Naive thymus-derived CD8-positive, alpha-beta T cell (primary cell): ENCODE measurements at regions not wholly inside any gene's neighbourhood (a gene's known extent, or its start where the extent isn't known, plus 50 kb on each side); places are given as distances from the start of the nearest gene placed in this dataset.
"Not testable (repeated sequence)": the region's sequence is repeated elsewhere in the genome, so short reads cannot be mapped to it uniquely, and the experiment has no call there.

Experiments
- ATAC-seq, 2 donors: fragments of 150-1000 bp; cut with Tn5 transposase in 1 of 2; sonication (Bioruptor Pico), chemical (Tn5 transposase) in 1 of 2; 1 replicate in 1 of 2; 2 replicates in 1 of 2; pipeline ENCODE4 v1.10.0; 2021; ENCODE audit warnings: mild to moderate bottlenecking in 2 of 2, moderate library complexity in 2 of 2
- POLR2A ChIA-PET: fragments of 350-600 bp; sonication (Branson Sonifier 250); formaldehyde crosslinking; loops from one replicate; lab custom pipeline; 2021; ENCODE audit warnings: antibody characterized with exemption; lab: Charles Lee
- DNase-seq, 10 donors: peaks; one replicate each; pipeline versions ENCODE4 v3.0.0 to v3.0.0-alpha.2; 2020 to 2022
- H3K27ac Mint-ChIP-seq, 10 donors: one replicate each; pipeline ENCODE4 v1.8.0; 2020 to 2022; ENCODE audit warnings: mild to moderate bottlenecking in 10 of 10, mixed read lengths in 10 of 10, moderate library complexity in 4 of 10, inconsistent platforms in 1 of 10
- H3K27me3 Mint-ChIP-seq, 5 donors: one replicate each; pipeline ENCODE4 v1.8.0; 2021 to 2022; ENCODE audit warnings: mixed read lengths in 5 of 5
- H3K36me3 Mint-ChIP-seq, 3 donors: one replicate each; pipeline ENCODE4 v1.8.0; 2020 to 2022; ENCODE audit warnings: mixed read lengths in 3 of 3, mild to moderate bottlenecking in 2 of 3, inconsistent platforms in 1 of 3
- H3K4me1 Mint-ChIP-seq, 4 donors: one replicate each; pipeline ENCODE4 v1.8.0; 2021 to 2022; ENCODE audit warnings: mixed read lengths in 4 of 4
- H3K4me3 Mint-ChIP-seq, 10 donors: one replicate each; pipeline ENCODE4 v1.8.0; 2020 to 2022; ENCODE audit warnings: mild to moderate bottlenecking in 10 of 10, mixed read lengths in 10 of 10, moderate library complexity in 6 of 10, inconsistent platforms in 1 of 10
- H3K9me3 Mint-ChIP-seq, 9 donors: one replicate each; pipeline ENCODE4 v1.8.0; 2020 to 2022; ENCODE audit warnings: mixed read lengths in 9 of 9, mild to moderate bottlenecking in 3 of 9, inconsistent platforms in 1 of 9, moderate library complexity in 1 of 9

GRCh38 chr20:30579069-30579468 lies 678.4 kb upstream of the DEFB115 start:
- H3K27me3 Mint-ChIP-seq, POLR2A ChIA-PET, H3K36me3 Mint-ChIP-seq, H3K4me3 Mint-ChIP-seq, ATAC-seq, H3K4me1 Mint-ChIP-seq, DNase-seq, H3K27ac Mint-ChIP-seq: not testable (repeated sequence)
- peaks cover 0 to 11% (median 4%) of the 10 kb centered on the region in 9 donors for H3K9me3 Mint-ChIP-seq

- peaks cover 0 to 11% (median 4%) of the 10 kb centered on the region in 9 donors for H3K9me3 Mint-ChIP-seq
- H3K36me3 Mint-ChIP-seq, DNase-seq, ATAC-seq, POLR2A ChIA-PET, H3K4me1 Mint-ChIP-seq, H3K4me3 Mint-ChIP-seq, H3K27ac Mint-ChIP-seq: not testable (repeated sequence)
- H3K27me3 Mint-ChIP-seq, result peaks cover 0 to 15% (median 1%) of the 10 kb centered on the region in 5 donors
These were observed 677.5 kb upstream of the DEFB115 start for GRCh38 chr20:30579824-30580438.

- H3K4me1 Mint-ChIP-seq, ATAC-seq, POLR2A ChIA-PET, H3K27ac Mint-ChIP-seq, H3K4me3 Mint-ChIP-seq, DNase-seq, H3K36me3 Mint-ChIP-seq: not testable (repeated sequence)
- Mint-ChIP-seq H3K9me3 (peaks cover 0 to 11% (median 6%) of the 10 kb centered on the region in 9 donors), H3K27me3 (peaks cover 3 to 20% (median 6%) of the 10 kb centered on the region in 5 donors)
These were observed 675.6 kb upstream of the DEFB115 start for GRCh38 chr20:30581839-30582238.

GRCh38 chr20:30584403-30584802 lies 673.1 kb upstream of the DEFB115 start:
- Mint-ChIP-seq H3K9me3 (peaks cover 0 to 15% (median 5%) of the 10 kb centered on the region in 9 donors), H3K27me3 (peaks cover 6 to 32% (median 8%) of the 10 kb centered on the region in 5 donors)
- H3K27ac Mint-ChIP-seq, POLR2A ChIA-PET, H3K4me3 Mint-ChIP-seq, ATAC-seq, DNase-seq, H3K4me1 Mint-ChIP-seq, H3K36me3 Mint-ChIP-seq: not testable (repeated sequence)

GRCh38 chr20:30585244-30585796 lies 672.1 kb upstream of the DEFB115 start:
- H3K36me3 Mint-ChIP-seq, H3K27ac Mint-ChIP-seq, H3K4me3 Mint-ChIP-seq, POLR2A ChIA-PET, DNase-seq, ATAC-seq, H3K4me1 Mint-ChIP-seq: not testable (repeated sequence)
- Mint-ChIP-seq H3K9me3 (peaks cover 0 to 15% (median 5%) of the 10 kb centered on the region in 9 donors), H3K27me3 (peaks cover 0 to 32% (median 8%) of the 10 kb centered on the region in 5 donors)

DNA sequence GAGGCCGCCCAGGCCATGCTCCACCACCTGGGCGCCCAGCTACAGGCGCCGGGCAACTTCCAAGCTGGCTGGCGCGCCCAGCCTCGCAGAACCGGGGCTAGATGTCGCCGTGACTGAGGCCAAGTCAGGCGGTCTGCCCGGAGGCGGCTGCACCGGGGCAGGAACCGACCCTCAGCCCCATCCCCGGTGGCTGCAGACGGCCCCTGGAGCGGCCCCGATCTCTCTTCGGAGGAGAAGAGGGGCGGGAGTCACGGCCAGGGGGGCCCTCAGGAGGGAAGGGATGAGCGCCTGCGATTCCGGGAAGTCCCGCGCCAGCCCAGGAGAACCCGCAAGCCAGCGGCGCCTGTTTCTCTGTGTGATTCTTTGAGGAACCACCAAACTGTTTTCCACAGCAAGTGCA lies 671.3 kb upstream of the DEFB115 start:
- H3K4me3 Mint-ChIP-seq, POLR2A ChIA-PET, H3K4me1 Mint-ChIP-seq, DNase-seq, ATAC-seq, H3K27ac Mint-ChIP-seq, H3K36me3 Mint-ChIP-seq: not testable (repeated sequence)
- peaks cover 0 to 15% (median 5%) of the 10 kb centered on the region in 9 donors for H3K9me3 Mint-ChIP-seq
- H3K27me3 Mint-ChIP-seq, result peaks cover 0 to 32% (median 8%) of the 10 kb centered on the region in 5 donors

GRCh38 chr20:30593572-30593971 lies 663.9 kb upstream of the DEFB115 start:
- H3K9me3 Mint-ChIP-seq, result peaks cover 0 to 27% (median 3%) of the 10 kb centered on the region in 9 donors
- POLR2A ChIA-PET, result no interaction called here

GRCh38 chr20:30594112-30594511 lies 663.4 kb upstream of the DEFB115 start:
- Mint-ChIP-seq H3K36me3 (no peaks in the 10 kb centered on the region), H3K9me3 (peaks cover 0 to 27% (median 3%) of the 10 kb centered on the region in 9 donors), H3K27ac (no peak overlapping the region), H3K4me3 (no peak overlapping the region), H3K4me1 (no peaks in the 10 kb centered on the region), H3K27me3 (no peaks in the 10 kb centered on the region)
- ATAC-seq (no peak), DNase-seq (no peak)
- POLR2A ChIA-PET, result no interaction called here

More at GRCh38 chr20:30593572-30593971, 663.9 kb upstream of the DEFB115 start:
- Mint-ChIP-seq H3K4me1 (no peaks in the 10 kb centered on the region), H3K4me3 (no peak overlapping the region), H3K36me3 (no peaks in the 10 kb centered on the region), H3K27ac (no peak overlapping the region), H3K27me3 (peaks cover 0 to 2% (median 0%) of the 10 kb centered on the region in 5 donors)
- ATAC-seq (no peak), DNase-seq (no peak)

- no peak for DNase-seq
- Mint-ChIP-seq H3K4me3 (no peak overlapping the region), H3K9me3 (peaks cover 0 to 25% (median 3%) of the 10 kb centered on the region in 9 donors), H3K27me3 (no peaks in the 10 kb centered on the region), H3K27ac (no peak overlapping the region), H3K36me3 (no peaks in the 10 kb centered on the region), H3K4me1 (no peaks in the 10 kb centered on the region)
- ATAC-seq, result no peak
- POLR2A ChIA-PET, result no interaction called here
These were observed 661.8 kb upstream of the DEFB115 start for GRCh38 chr20:30595698-30596097.

GRCh38 chr20:30597429-30597828 lies 660.0 kb upstream of the DEFB115 start:
- H3K36me3 Mint-ChIP-seq, H3K4me3 Mint-ChIP-seq, H3K27ac Mint-ChIP-seq, POLR2A ChIA-PET, H3K27me3 Mint-ChIP-seq, DNase-seq, ATAC-seq, H3K4me1 Mint-ChIP-seq: not testable (repeated sequence)
- peaks cover 0 to 26% (median 7%) of the 10 kb centered on the region in 9 donors for H3K9me3 Mint-ChIP-seq

DNA sequence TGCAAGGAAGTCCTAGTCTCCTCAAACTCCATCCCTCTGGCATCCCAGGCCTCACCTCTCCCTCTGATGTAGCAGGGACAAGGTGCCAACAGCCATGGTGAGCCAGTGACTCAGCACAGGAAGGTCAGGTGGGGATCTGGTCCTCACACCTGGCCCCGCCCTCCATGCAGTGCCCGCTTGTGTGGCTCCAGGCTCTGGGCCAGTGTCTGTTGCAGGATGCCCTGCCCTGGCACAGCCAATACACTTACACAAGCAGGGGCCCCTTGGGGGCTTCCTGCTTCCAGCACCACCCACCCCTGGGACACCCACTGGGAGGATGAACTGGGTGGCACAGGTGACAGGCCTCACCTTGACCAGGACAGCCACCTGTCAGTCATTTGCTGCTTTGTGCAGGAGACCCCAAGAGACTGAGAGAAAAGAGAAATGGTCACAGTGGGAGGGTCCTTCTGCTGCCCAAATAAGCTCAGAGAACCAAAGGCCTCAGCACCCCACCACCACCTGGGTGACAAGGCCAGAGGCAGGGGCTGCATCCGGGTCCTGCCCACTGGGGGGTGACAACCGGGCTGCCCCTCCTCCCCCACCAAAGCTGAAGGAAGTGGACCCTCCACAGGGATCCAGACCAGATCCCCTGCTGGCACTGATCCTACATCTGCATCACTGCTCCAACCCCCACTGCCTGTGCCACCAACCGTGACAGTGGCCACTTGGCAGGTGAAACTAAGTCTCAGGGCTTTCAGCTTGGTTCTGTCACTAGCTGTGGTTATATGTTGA lies 658.8 kb upstream of the DEFB115 start:
- Mint-ChIP-seq H3K27me3 (peaks cover 0 to 5% (median 0%) of the 10 kb centered on the region in 5 donors), H3K4me1 (no peaks in the 10 kb centered on the region), H3K27ac (no peak overlapping the region), H3K9me3 (peaks cover 0 to 21% (median 7%) of the 10 kb centered on the region in 9 donors), H3K36me3 (no peaks in the 10 kb centered on the region), H3K4me3 (no peak overlapping the region)
- DNase-seq, result no peak
- ATAC-seq, result no peak
- POLR2A ChIA-PET, result no interaction called here

GRCh38 chr20:30599990-30600389 lies 657.5 kb upstream of the DEFB115 start:
- DNase-seq, result no peak
- H3K27me3 Mint-ChIP-seq, result peaks cover 0 to 5% (median 0%) of the 10 kb centered on the region in 5 donors
- ATAC-seq, result no peak
- H3K36me3 Mint-ChIP-seq, result no peaks in the 10 kb centered on the region
- no peaks in the 10 kb centered on the region for H3K4me1 Mint-ChIP-seq
- H3K27ac Mint-ChIP-seq, result no peak overlapping the region
- peaks cover 0 to 14% (median 12%) of the 10 kb centered on the region in 9 donors for H3K9me3 Mint-ChIP-seq
- no peak overlapping the region for H3K4me3 Mint-ChIP-seq
- POLR2A ChIA-PET, result no interaction called here

- ATAC-seq (no peak), DNase-seq (no peak)
- Mint-ChIP-seq H3K27ac (no peak overlapping the region), H3K4me1 (no peaks in the 10 kb centered on the region), H3K4me3 (no peak overlapping the region), H3K9me3 (peaks cover 0 to 28% (median 12%) of the 10 kb centered on the region in 9 donors), H3K36me3 (peaks cover 0 to 5% (median 0%) of the 10 kb centered on the region in 3 donors), H3K27me3 (peaks cover 0 to 5% (median 0%) of the 10 kb centered on the region in 5 donors)
- POLR2A ChIA-PET, result no interaction called here
These were observed 655.5 kb upstream of the DEFB115 start for GRCh38 chr20:30601974-30602373.
